Neuronal stem cell (in vitro differentiated cells): ENCODE measurements at regions not wholly inside any gene's neighbourhood (a gene's known extent, or its start where the extent isn't known, plus 50 kb on each side); places are given as distances from the start of the nearest gene placed in this dataset.

ENCODE experiments used
- DNase-seq: peaks from one replicate; pipeline ENCODE4 v3.0.0-alpha.2; 2013; ENCODE audit warnings: low spot score
- H2AFZ ChIP-seq: one replicate; pipeline ENCODE4 v1.6.1; 2013; ENCODE audit warnings: mild to moderate bottlenecking, low read length, inconsistent platforms
- H2AK5ac ChIP-seq: 2 replicates; pipeline ENCODE4 v1.6.1; 2013; ENCODE audit warnings: low read depth, mild to moderate bottlenecking, inconsistent platforms, low read length, moderate library complexity, mixed read lengths
- H2BK120ac ChIP-seq: 2 replicates; pipeline ENCODE4 v1.6.1; 2013; ENCODE audit warnings: low read depth, mild to moderate bottlenecking, inconsistent platforms, low read length, moderate library complexity, mixed read lengths
- H2BK12ac ChIP-seq: one replicate; pipeline ENCODE4 v1.6.1; 2013; ENCODE audit warnings: low read length, inconsistent platforms
- H2BK15ac ChIP-seq: 2 replicates; pipeline ENCODE4 v1.6.1; 2013; ENCODE audit warnings: mild to moderate bottlenecking, low read length, inconsistent platforms, mixed read lengths
- H2BK5ac ChIP-seq: one replicate; pipeline ENCODE4 v1.6.1; 2013; ENCODE audit warnings: inconsistent platforms, mild to moderate bottlenecking, low read length, moderate library complexity
- H3K14ac ChIP-seq: one replicate; pipeline ENCODE4 v1.6.1; 2013; ENCODE audit warnings: low read length, inconsistent platforms
- H3K18ac ChIP-seq: 2 replicates; pipeline ENCODE4 v1.6.1; 2013; ENCODE audit warnings: low read length, inconsistent platforms
- H3K23ac ChIP-seq: 2 replicates; pipeline ENCODE4 v1.6.1; 2013; ENCODE audit warnings: low read depth, mild to moderate bottlenecking, mixed read lengths, low read length, inconsistent platforms; ENCODE audit not compliant: poor library complexity
- H3K27ac ChIP-seq: replicated peaks from 3 replicates; pipeline ENCODE4 v1.5.1; 2013; ENCODE audit warnings: low read length, inconsistent platforms
- H3K27me3 ChIP-seq, 3 experiments: 2 replicates each; pipeline ENCODE4 v1.6.1; 2013; ENCODE audit warnings: low read length in 3 of 3, mild to moderate bottlenecking in 2 of 3, inconsistent platforms in 1 of 3, low read depth in 1 of 3, mixed read lengths in 1 of 3, moderate library complexity in 1 of 3; ENCODE audit not compliant: control insufficient read depth in 3 of 3, insufficient read depth in 3 of 3
- H3K36me3 ChIP-seq, 2 donors: replicated peaks in 1 of 2; 2 replicates each; pipeline ENCODE4 v1.6.1; 2013; ENCODE audit warnings: low read length in 2 of 2; ENCODE audit not compliant: control insufficient read depth in 2 of 2, insufficient read depth in 2 of 2
- H3K4ac ChIP-seq: 2 replicates; pipeline ENCODE4 v1.6.1; 2013; ENCODE audit warnings: inconsistent platforms, mild to moderate bottlenecking, low read length, moderate library complexity
- H3K4me1 ChIP-seq, 2 donors: 1 replicate in 1 of 2; 2 replicates in 1 of 2; pipeline ENCODE4 v1.6.1; 2013; ENCODE audit warnings: low read length in 2 of 2, low read depth in 1 of 2; ENCODE audit not compliant: control insufficient read depth in 2 of 2, insufficient read depth in 1 of 2
- H3K4me2 ChIP-seq: one replicate; pipeline ENCODE4 v1.6.1; 2013; ENCODE audit warnings: mild to moderate bottlenecking, low read length, inconsistent platforms; ENCODE audit not compliant: insufficient read depth, poor library complexity, severe bottlenecking
- H3K4me3 ChIP-seq, 2 donors: 2 replicates each; pipeline ENCODE4 v1.5.1; 2013; ENCODE audit warnings: low read length in 2 of 2, mild to moderate bottlenecking in 2 of 2, inconsistent platforms in 1 of 2, moderate library complexity in 1 of 2
- H3K79me1 ChIP-seq: one replicate; pipeline ENCODE4 v1.6.1; 2013; ENCODE audit warnings: low read depth, mild to moderate bottlenecking, inconsistent platforms, low read length, moderate library complexity
- H3K9ac ChIP-seq: one replicate; pipeline ENCODE4 v1.6.1; 2013; ENCODE audit warnings: mild to moderate bottlenecking, low read depth, low read length, inconsistent platforms; ENCODE audit not compliant: poor library complexity
- H3K9me3 ChIP-seq, 2 donors: replicated peaks in 1 of 2; 2 replicates each; pipeline versions ENCODE3 to v1.6.1; 2013; ENCODE audit warnings: low read length in 2 of 2, mild to moderate bottlenecking in 2 of 2, inconsistent platforms in 1 of 2, low read depth in 1 of 2, mixed read lengths in 1 of 2, moderate library complexity in 1 of 2; ENCODE audit not compliant: control insufficient read depth in 2 of 2, insufficient read depth in 1 of 2
- H4K8ac ChIP-seq: one replicate; pipeline ENCODE4 v1.6.1; 2013; ENCODE audit warnings: low read depth, mild to moderate bottlenecking, inconsistent platforms, low read length, moderate library complexity
- H4K91ac ChIP-seq: one replicate; pipeline ENCODE4 v1.6.1; 2013; ENCODE audit warnings: low read length, low read depth, mild to moderate bottlenecking, inconsistent platforms; ENCODE audit not compliant: poor library complexity
- WGBS, 2 donors: extraction: QIAGEN DNeasy Blood & Tissue Kit; methylation state at CpG; one replicate each; pipeline ENCODE4 v1.1.7; 2013; ENCODE audit warnings: missing lambda C conversion rate in 2 of 2, mixed read lengths in 1 of 2; ENCODE audit not compliant: insufficient read length in 2 of 2, insufficient replicate concordance in 1 of 2; ENCODE audit errors: extremely low coverage in 2 of 2; 5-methylcytosine and 5-hydroxymethylcytosine counted together

DNA sequence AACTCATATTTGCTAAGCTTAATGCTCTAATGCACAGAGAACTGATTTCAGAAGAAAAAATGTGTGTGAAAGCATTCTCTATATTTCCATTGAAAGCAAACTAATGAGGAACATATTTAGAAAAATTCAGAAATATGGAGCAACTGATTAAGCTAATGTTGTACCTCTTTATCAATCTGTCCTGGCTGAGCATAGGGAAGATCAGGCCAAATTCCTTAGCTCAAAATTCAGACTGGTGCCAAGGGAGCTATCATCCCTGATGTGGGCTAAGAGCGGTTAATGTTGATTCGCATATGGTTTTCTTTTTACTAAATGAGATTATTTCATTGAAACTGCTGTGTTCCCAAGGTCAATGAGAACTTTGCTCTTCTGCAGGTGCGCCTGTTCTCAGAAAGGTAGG lies 93.9 kb upstream of the HS3ST5 start:
- no CpG with 5 or more reads among the region's 3 CpGs for WGBS, 2 donors

DNA sequence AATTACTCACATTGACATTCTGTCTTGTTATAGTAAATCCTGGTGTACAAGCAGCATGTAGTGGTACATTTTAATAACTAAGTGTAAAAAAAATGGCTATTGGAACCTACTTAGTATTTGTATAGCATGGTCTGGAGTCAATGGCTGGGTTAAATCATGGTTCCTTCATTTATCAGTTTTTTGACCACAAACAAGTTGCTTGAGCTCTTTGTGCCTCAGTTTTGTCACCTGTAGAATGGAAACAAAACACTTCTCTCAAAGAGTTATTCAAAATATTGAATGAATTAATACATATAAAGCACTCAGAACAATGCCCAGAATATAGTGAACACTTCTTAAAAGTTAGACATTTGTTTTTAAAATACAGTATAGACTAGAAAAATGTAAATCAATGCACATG lies 93.2 kb upstream of the HS3ST5 start:
- Histone ChIP-seq H4K8ac (no peak overlapping the region), H2BK12ac (no peak overlapping the region), H3K18ac (no peak overlapping the region), H3K4me1 (peaks cover 0 to 10% of the 10 kb centered on the region in 2 donors), H3K36me3 (no peaks in the 10 kb centered on the region), H3K27ac (no peak overlapping the region), H3K4ac (no peak overlapping the region), H4K91ac (no peak overlapping the region), H3K27me3 (peaks cover 0 to 70% (median 0%) of the 10 kb centered on the region in 3 experiments), H3K4me2 (no peak overlapping the region), H2BK120ac (no peak overlapping the region), H2BK15ac (no peak overlapping the region), H2AFZ (no peak overlapping the region), H3K14ac (no peak overlapping the region), H2AK5ac (no peak overlapping the region), H3K23ac (no peak overlapping the region), H2BK5ac (no peak overlapping the region), H3K4me3 (no peak overlapping the region), H3K9me3 (no peaks in the 10 kb centered on the region), H3K79me1 (no peaks in the 10 kb centered on the region), H3K9ac (no peak overlapping the region)
- DNase-seq = no peak

More for the DNA sequence above, 93.9 kb upstream of the HS3ST5 start:
- Histone ChIP-seq H2BK120ac (no peak overlapping the region), H2AFZ (no peak overlapping the region), H3K23ac (no peak overlapping the region), H3K36me3 (no peaks in the 10 kb centered on the region), H4K8ac (no peak overlapping the region), H3K18ac (no peak overlapping the region), H3K4me1 (peaks cover 0 to 3% of the 10 kb centered on the region in 2 donors), H2BK5ac (no peak overlapping the region), H3K9ac (no peak overlapping the region), H4K91ac (no peak overlapping the region), H2BK12ac (no peak overlapping the region), H3K4me3 (no peak overlapping the region), H3K9me3 (no peaks in the 10 kb centered on the region), H3K27me3 (peaks cover 0 to 70% (median 0%) of the 10 kb centered on the region in 3 experiments), H3K4me2 (no peak overlapping the region), H3K27ac (no peak overlapping the region), H3K14ac (no peak overlapping the region), H3K4ac (no peak overlapping the region), H3K79me1 (no peaks in the 10 kb centered on the region), H2BK15ac (no peak overlapping the region), H2AK5ac (no peak overlapping the region)
- no peak for DNase-seq

DNA sequence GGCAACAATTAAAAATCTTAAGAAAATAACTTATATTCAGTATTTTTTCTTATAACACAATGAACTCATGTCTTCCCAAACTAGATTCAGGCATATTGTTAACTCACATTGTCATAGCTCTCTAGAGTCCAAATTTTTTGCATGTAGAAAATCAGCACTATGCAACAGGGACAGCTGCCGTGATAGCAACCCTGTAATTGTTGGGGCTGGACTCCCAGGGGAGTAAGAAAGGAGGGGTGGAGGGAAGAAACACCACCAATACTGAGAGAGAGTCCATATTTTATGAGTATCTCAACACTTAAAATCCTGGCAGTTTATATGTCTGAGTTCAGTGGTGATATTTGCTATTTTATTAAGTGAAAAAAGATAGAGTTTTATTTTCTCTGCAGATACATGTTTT lies 89.6 kb upstream of the HS3ST5 start:
- no peak overlapping the region for H4K91ac ChIP-seq
- no peak overlapping the region for H2BK120ac ChIP-seq
- H3K23ac ChIP-seq = no peak overlapping the region
- H2BK5ac ChIP-seq = no peak overlapping the region
- no peak overlapping the region for H4K8ac ChIP-seq
- no peak overlapping the region for H3K4me2 ChIP-seq
- H3K18ac ChIP-seq = no peak overlapping the region
- H2BK12ac ChIP-seq = no peak overlapping the region
- no peak overlapping the region for H3K9ac ChIP-seq
- DNase-seq = no peak
- no peak overlapping the region for H2AFZ ChIP-seq
- H3K4ac ChIP-seq = no peak overlapping the region
- no peak overlapping the region for H3K4me3 ChIP-seq
- H2AK5ac ChIP-seq = no peak overlapping the region
- H3K27ac ChIP-seq = no peak overlapping the region
- H2BK15ac ChIP-seq = no peak overlapping the region
- H3K4me1 ChIP-seq = peaks cover 2 to 13% of the 10 kb centered on the region in 2 donors
- H3K36me3 ChIP-seq = no peaks in the 10 kb centered on the region
- H3K79me1 ChIP-seq = no peaks in the 10 kb centered on the region
- H3K27me3 ChIP-seq = peaks cover 0 to 55% (median 0%) of the 10 kb centered on the region in 3 experiments
- H3K14ac ChIP-seq = no peak overlapping the region
- H3K9me3 ChIP-seq = no peaks in the 10 kb centered on the region
- no CpG with 5 or more reads among the region's 1 CpG for WGBS, 2 donors

DNA sequence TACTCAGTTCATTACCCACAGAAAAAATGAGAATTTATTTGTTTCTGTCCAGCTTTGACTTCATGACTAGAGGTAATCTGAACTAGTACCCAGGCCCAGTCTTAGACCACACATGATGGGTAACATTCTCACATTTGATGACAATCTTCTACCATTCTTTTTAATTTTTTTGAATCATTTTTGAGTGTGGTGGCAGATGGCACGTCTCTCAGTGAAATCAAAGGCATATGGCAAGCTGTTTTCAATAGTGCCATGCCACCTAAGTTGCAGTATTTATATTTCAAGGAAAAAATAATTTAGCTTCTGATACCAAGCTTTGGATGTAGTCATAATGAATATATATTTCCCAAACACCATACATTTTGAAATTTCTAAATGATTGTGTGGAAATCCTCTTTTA lies 88.8 kb upstream of the HS3ST5 start:
- no peak for DNase-seq
- Histone ChIP-seq H3K27ac (no peak overlapping the region), H3K36me3 (no peaks in the 10 kb centered on the region), H4K8ac (no peak overlapping the region), H3K18ac (no peak overlapping the region), H3K4ac (no peak overlapping the region), H3K4me2 (no peak overlapping the region), H4K91ac (no peak overlapping the region), H3K4me1 (peaks cover 2 to 13% of the 10 kb centered on the region in 2 donors), H2BK15ac (no peak overlapping the region), H3K23ac (no peak overlapping the region), H3K27me3 (peaks cover 0 to 53% (median 0%) of the 10 kb centered on the region in 3 experiments), H3K4me3 (no peak overlapping the region), H2BK5ac (no peak overlapping the region), H3K79me1 (no peaks in the 10 kb centered on the region), H2BK12ac (no peak overlapping the region), H2AFZ (no peak overlapping the region), H2AK5ac (no peak overlapping the region), H3K9ac (no peak overlapping the region), H2BK120ac (no peak overlapping the region), H3K14ac (no peak overlapping the region), H3K9me3 (no peaks in the 10 kb centered on the region)
- no CpG with 5 or more reads among the region's 1 CpG for WGBS, 2 donors
